Stimulated activated CD4-positive, alpha-beta T cell treated with anti-CD3 and anti-CD28 coated beads, Interleukin-4, amount 100 ng/mL, for 1 hour (primary cell): ENCODE measurements at regions not wholly inside any gene's neighbourhood (a gene's known extent, or its start where the extent isn't known, plus 50 kb on each side); places are given as distances from the start of the nearest gene placed in this dataset.
A peak's percentile ranks its signal among the peaks of the same experiment; 100 is the strongest.

Experiments used
- DNase-seq: peaks from one replicate; pipeline ENCODE4 v3.0.0-alpha.2; 2020

GRCh38 chr1:234708700-234709395 lies 98.9 kb upstream of the IRF2BP2 start:
- no peak for DNase-seq

- no peak for DNase-seq
Observed at GRCh38 chr1:234707641-234708040, 97.7 kb upstream of the IRF2BP2 start.

GRCh38 chr1:234706931-234707330 lies 97.0 kb upstream of the IRF2BP2 start:
- no peak for DNase-seq

- DNase-seq, result no peak
Observed at GRCh38 chr1:234706199-234706598, 96.2 kb upstream of the IRF2BP2 start.

- no peak for DNase-seq
Observed at GRCh38 chr1:234705615-234706014, 95.6 kb upstream of the IRF2BP2 start.

- DNase-seq, result no peak
Observed at GRCh38 chr1:234704106-234704887, 94.3 kb upstream of the IRF2BP2 start.

GRCh38 chr1:234702342-234703000 lies 92.5 kb upstream of the IRF2BP2 start:
- DNase-seq, result no peak

GRCh38 chr1:234701737-234702341 lies 91.9 kb upstream of the IRF2BP2 start:
- no peak for DNase-seq

GRCh38 chr1:234699795-234700665 lies 90.1 kb upstream of the IRF2BP2 start:
- DNase-seq, result peak; percentile 31

- no peak for DNase-seq
Observed at GRCh38 chr1:234698686-234699085, 88.7 kb upstream of the IRF2BP2 start.

GRCh38 chr1:234697741-234698140 lies 87.8 kb upstream of the IRF2BP2 start:
- no peak for DNase-seq

GRCh38 chr1:234697015-234697414 lies 87.0 kb upstream of the IRF2BP2 start:
- DNase-seq, result no peak

GRCh38 chr1:234696148-234696576 lies 86.2 kb upstream of the IRF2BP2 start:
- DNase-seq, result no peak

- no peak for DNase-seq
Observed at GRCh38 chr1:234694661-234695060, 84.7 kb upstream of the IRF2BP2 start.

GRCh38 chr1:234692966-234693580 lies 83.1 kb upstream of the IRF2BP2 start:
- DNase-seq, result no peak

GRCh38 chr1:234691567-234691966 lies 81.6 kb upstream of the IRF2BP2 start:
- DNase-seq, result no peak

GRCh38 chr1:234690872-234691271 lies 80.9 kb upstream of the IRF2BP2 start:
- DNase-seq, result no peak

- DNase-seq, result no peak
Observed at GRCh38 chr1:234689236-234689635, 79.3 kb upstream of the IRF2BP2 start.

- DNase-seq, result no peak
Observed at GRCh38 chr1:234687011-234687410, 77.0 kb upstream of the IRF2BP2 start.

GRCh38 chr1:234686035-234686434 lies 76.1 kb upstream of the IRF2BP2 start:
- DNase-seq, result no peak

GRCh38 chr1:234684856-234685255 lies 74.9 kb upstream of the IRF2BP2 start:
- no peak for DNase-seq
